GM23338 (cell line): ENCODE measurements at regions not wholly inside any gene's neighbourhood (a gene's known extent, or its start where the extent isn't known, plus 50 kb on each side); places are given as distances from the start of the nearest gene placed in this dataset.

Experiments
- ATAC-seq: fragments of 200-7000 bp; cut with Tn5 transposase; 3 replicates; pipeline ENCODE4 v1.9.1; 2020
- DNase-seq: peaks from one replicate; pipeline ENCODE4 v3.0.0-alpha.2; 2015; ENCODE audit warnings: low spot score
- H2AFZ ChIP-seq: fragments of 200-600 bp; sonication (generic); 2 replicates; pipeline ENCODE4 v1.8.0; 2016; ENCODE audit warnings: antibody characterized with exemption, mild to moderate bottlenecking, moderate library complexity
- H3F3A ChIP-seq: fragments of 200-600 bp; sonication (generic); replicated peaks from 2 replicates; pipeline ENCODE4 v1.8.0; 2017; ENCODE audit warnings: antibody characterized with exemption, mixed run types, low read depth
- H3K27ac ChIP-seq: fragments of 200-600 bp; sonication (generic); 2 replicates; pipeline ENCODE4 v1.6.1; 2016; ENCODE audit warnings: low read depth
- H3K27me3 ChIP-seq: fragments of 200-600 bp; sonication (generic); 2 replicates; pipeline ENCODE4 v1.8.0; 2016; ENCODE audit warnings: mild to moderate bottlenecking, mixed run types, moderate library complexity; ENCODE audit not compliant: insufficient read depth
- H3K36me3 ChIP-seq: fragments of 200-600 bp; sonication (generic); 2 replicates; pipeline ENCODE4 v1.8.0; 2016; ENCODE audit warnings: mild to moderate bottlenecking; ENCODE audit not compliant: insufficient read depth
- H3K4me1 ChIP-seq: fragments of 200-600 bp; sonication (generic); 2 replicates; pipeline ENCODE4 v1.8.0; 2016; ENCODE audit warnings: mild to moderate bottlenecking, moderate library complexity; ENCODE audit not compliant: insufficient read depth
- H3K4me2 ChIP-seq: fragments of 200-600 bp; sonication (generic); 2 replicates; pipeline ENCODE4 v1.7.1; 2017; ENCODE audit warnings: mixed run types
- H3K4me3 ChIP-seq: fragments of 200-600 bp; sonication (generic); 2 replicates; pipeline ENCODE4 v1.6.1; 2016; ENCODE audit warnings: mixed run types
- H3K79me2 ChIP-seq: fragments of 200-600 bp; sonication (generic); replicated peaks from 2 replicates; pipeline ENCODE4 v1.8.0; 2017; ENCODE audit warnings: mild to moderate bottlenecking; ENCODE audit not compliant: insufficient read depth
- H3K9me2 ChIP-seq: fragments of 200-600 bp; sonication (generic); 2 replicates; pipeline ENCODE4 v1.8.0; 2017; ENCODE audit not compliant: insufficient read depth
- H4K20me1 ChIP-seq: fragments of 200-600 bp; sonication (generic); replicated peaks from 2 replicates; pipeline ENCODE4 v1.8.0; 2017; ENCODE audit warnings: mild to moderate bottlenecking; ENCODE audit not compliant: insufficient read depth
- H3K27ac Mint-ChIP-seq: 2 replicates; pipeline ENCODE4 v1.8.0; 2020; ENCODE audit warnings: inconsistent platforms, mild to moderate bottlenecking, moderate library complexity, mixed read lengths
- H3K27me3 Mint-ChIP-seq: 3 replicates; pipeline ENCODE4 v1.8.0; 2022; ENCODE audit warnings: low read depth, mild to moderate bottlenecking, moderate library complexity, mixed read lengths, inconsistent platforms; ENCODE audit not compliant: insufficient read depth, poor library complexity
- H3K36me3 Mint-ChIP-seq: 3 replicates; pipeline ENCODE4 v1.8.0; 2021; ENCODE audit warnings: low read depth, mild to moderate bottlenecking, inconsistent platforms, moderate library complexity, mixed read lengths
- H3K4me1 Mint-ChIP-seq: 3 replicates; pipeline ENCODE4 v1.8.0; 2020; ENCODE audit warnings: mild to moderate bottlenecking, inconsistent platforms, mixed read lengths
- H3K4me3 Mint-ChIP-seq: 3 replicates; pipeline ENCODE4 v1.8.0; 2021; ENCODE audit warnings: moderate library complexity, mild to moderate bottlenecking, inconsistent platforms, mixed read lengths
- H3K9me3 Mint-ChIP-seq: 3 replicates; pipeline ENCODE4 v1.8.0; 2020; ENCODE audit warnings: moderate library complexity, mild to moderate bottlenecking, inconsistent platforms, mixed read lengths
- CREB1 ChIP-seq: fragments of 250-450 bp; sonication (Bioruptor Pico); IDR thresholded peaks from 2 replicates; pipeline ENCODE4 v1.5.0; 2020; ENCODE audit warnings: low read depth, mild to moderate bottlenecking, moderate library complexity
- CTCF ChIP-seq, 2 experiments: fragments of 200-600 bp in 1 of 2; sonication (generic) in 1 of 2; conservative IDR thresholded peaks; 2 replicates each; pipeline versions ENCODE4 v1.5.1 to v1.6.1; 2016 to 2017; ENCODE audit warnings: antibody characterized with exemption in 2 of 2, low read depth in 2 of 2, mild to moderate bottlenecking in 2 of 2, moderate library complexity in 1 of 2
- EZH2 ChIP-seq: fragments of 200-600 bp; sonication (generic); IDR thresholded peaks from one replicate; pipeline ENCODE4 v1.8.0; 2017; ENCODE audit warnings: antibody characterized with exemption, mild to moderate bottlenecking, low read depth; ENCODE audit not compliant: unreplicated experiment
- EZH2phosphoT487 ChIP-seq: fragments of 200-600 bp; sonication (generic); IDR thresholded peaks from one replicate; pipeline ENCODE4 v1.8.1; 2018; ENCODE audit warnings: antibody characterized with exemption; ENCODE audit not compliant: unreplicated experiment
- JUNB ChIP-seq: IDR thresholded peaks from one replicate; pipeline ENCODE4 v1.6.1; 2016; ENCODE audit warnings: antibody characterized with exemption; ENCODE audit not compliant: unreplicated experiment
- NANOG ChIP-seq: IDR thresholded peaks from 2 replicates; pipeline ENCODE4 v1.6.1; 2016; ENCODE audit warnings: antibody characterized with exemption, borderline replicate concordance
- POLR2AphosphoS5 ChIP-seq: IDR thresholded peaks from 2 replicates; pipeline ENCODE4 v1.6.1; 2016; ENCODE audit warnings: antibody characterized with exemption, low read depth
- STAT1 ChIP-seq: IDR thresholded peaks from one replicate; pipeline ENCODE4 v1.6.1; 2016; ENCODE audit warnings: antibody characterized with exemption; ENCODE audit not compliant: unreplicated experiment
- ZNF114 ChIP-seq: fragments of 250-450 bp; sonication (Bioruptor Pico); IDR thresholded peaks from 2 replicates; pipeline ENCODE4 v1.5.0; 2020; ENCODE audit warnings: mild to moderate bottlenecking, moderate library complexity
- ZNF331 ChIP-seq: fragments of 250-450 bp; sonication (Bioruptor Pico); IDR thresholded peaks from 2 replicates; pipeline ENCODE4 v1.5.0; 2020; ENCODE audit warnings: low read depth, mild to moderate bottlenecking, moderate library complexity
- ZNF462 ChIP-seq: fragments of 250-450 bp; sonication (Bioruptor Pico); IDR thresholded peaks from 2 replicates; pipeline ENCODE4 v1.5.0; 2020; ENCODE audit warnings: mild to moderate bottlenecking, moderate library complexity
- TF ChIP-seq, protein P1 (sequence below): IDR thresholded peaks from 2 replicates; pipeline ENCODE4 v1.6.1; 2016; ENCODE audit warnings: antibody characterized with exemption

- H3F3A ChIP-seq = no peaks in the 10 kb centered on the region
- no peaks in the 10 kb centered on the region for H3K4me1 ChIP-seq
- H2AFZ ChIP-seq = no peak overlapping the region
- no peaks in the 10 kb centered on the region for H3K36me3 Mint-ChIP-seq
- H3K4me1 Mint-ChIP-seq = peaks cover 15% of the 10 kb centered on the region
- no peak for TF ChIP-seq EZH2
- TF ChIP-seq STAT1 = no peak
- TF ChIP-seq JUNB = no peak
- TF ChIP-seq POLR2AphosphoS5 = no peak
- no peak for TF ChIP-seq EZH2phosphoT487
- TF ChIP-seq CREB1 (CRISPR knock-in tag) = no peak
- TF ChIP-seq ZNF462 = no peak
- TF ChIP-seq, protein P1, sequence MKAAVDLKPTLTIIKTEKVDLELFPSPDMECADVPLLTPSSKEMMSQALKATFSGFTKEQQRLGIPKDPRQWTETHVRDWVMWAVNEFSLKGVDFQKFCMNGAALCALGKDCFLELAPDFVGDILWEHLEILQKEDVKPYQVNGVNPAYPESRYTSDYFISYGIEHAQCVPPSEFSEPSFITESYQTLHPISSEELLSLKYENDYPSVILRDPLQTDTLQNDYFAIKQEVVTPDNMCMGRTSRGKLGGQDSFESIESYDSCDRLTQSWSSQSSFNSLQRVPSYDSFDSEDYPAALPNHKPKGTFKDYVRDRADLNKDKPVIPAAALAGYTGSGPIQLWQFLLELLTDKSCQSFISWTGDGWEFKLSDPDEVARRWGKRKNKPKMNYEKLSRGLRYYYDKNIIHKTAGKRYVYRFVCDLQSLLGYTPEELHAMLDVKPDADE = no peak
- TF ChIP-seq ZNF114 (CRISPR knock-in tag) = no peak
- TF ChIP-seq CTCF (conservative IDR thresholded peaks at IDR 0.05; ENCODE audit: low read depth in 2 of 2) = no peak
- TF ChIP-seq ZNF331 (CRISPR knock-in tag) = no peak
- TF ChIP-seq NANOG = no peak
- peaks cover 3% of the 10 kb centered on the region; the same call in 1 of the 2 replicates for H3K9me2 ChIP-seq
- ATAC-seq = no peak
- no peaks in the 10 kb centered on the region for H3K9me3 Mint-ChIP-seq
- no peak overlapping the region for H3K27ac ChIP-seq
- H3K27me3 ChIP-seq = no peaks in the 10 kb centered on the region
- H3K4me2 ChIP-seq = no peak overlapping the region
- no peaks in the 10 kb centered on the region for H3K36me3 ChIP-seq
- H3K4me3 Mint-ChIP-seq = no peak overlapping the region
- no peaks in the 10 kb centered on the region for H3K79me2 ChIP-seq
- H4K20me1 ChIP-seq = no peaks in the 10 kb centered on the region
- H3K4me3 ChIP-seq = no peak overlapping the region
- no peak overlapping the region for H3K27ac Mint-ChIP-seq
- no peaks in the 10 kb centered on the region for H3K27me3 Mint-ChIP-seq
- no peak for DNase-seq
These were observed 480.9 kb upstream of the WWC1 start for GRCh38 chr5:167810573-167810972.
